Nucleus accumbens (tissue), 56 donors: ENCODE measurements at regions not wholly inside any gene's neighbourhood (a gene's known extent, or its start where the extent isn't known, plus 50 kb on each side); places are given as distances from the start of the nearest gene placed in this dataset.

Experiments
- DNase-seq, 56 donors: peaks; one replicate each; lab custom pipeline; 2025; lab: John Stamatoyannopoulos, UW

- no peak for DNase-seq
Measured at GRCh38 chr2:58640042-58640441, 398.9 kb upstream of the FANCL start.

DNA sequence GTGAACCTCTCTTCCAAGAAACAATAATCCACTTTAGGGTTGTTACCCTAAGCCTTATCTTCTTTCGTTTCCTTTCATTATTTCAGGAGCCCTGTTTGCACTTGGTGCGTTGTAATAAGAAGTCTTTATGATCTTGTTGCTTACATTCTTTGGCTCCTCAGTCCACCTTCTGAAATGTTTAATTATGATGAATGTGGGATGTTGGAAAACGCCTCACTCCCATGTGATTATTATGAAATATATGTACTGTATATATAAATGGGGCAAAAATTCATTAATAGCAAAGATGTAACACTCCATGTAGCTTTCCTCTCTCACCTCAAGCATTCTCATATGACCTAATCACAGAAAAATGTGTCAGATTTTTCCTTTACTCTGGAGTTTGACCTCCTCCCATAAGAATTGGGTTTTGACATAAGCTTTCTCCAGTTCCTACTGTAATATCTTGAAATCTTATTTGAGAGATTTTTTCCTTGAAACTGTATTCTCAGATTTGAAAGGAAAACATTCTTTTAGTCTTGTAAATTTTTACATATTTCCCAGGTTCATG is 397.2 kb upstream of the FANCL start:
- no peak for DNase-seq

- no peak for DNase-seq
Measured at GRCh38 chr2:58636872-58637271, 395.7 kb upstream of the FANCL start.

GRCh38 chr2:58635801-58636375 is 394.8 kb upstream of the FANCL start:
- DNase-seq: no peak

- no peak for DNase-seq
Measured at GRCh38 chr2:58634653-58635370, 393.7 kb upstream of the FANCL start.

- DNase-seq: no peak
Measured at GRCh38 chr2:58633613-58634365, 392.7 kb upstream of the FANCL start.

DNA sequence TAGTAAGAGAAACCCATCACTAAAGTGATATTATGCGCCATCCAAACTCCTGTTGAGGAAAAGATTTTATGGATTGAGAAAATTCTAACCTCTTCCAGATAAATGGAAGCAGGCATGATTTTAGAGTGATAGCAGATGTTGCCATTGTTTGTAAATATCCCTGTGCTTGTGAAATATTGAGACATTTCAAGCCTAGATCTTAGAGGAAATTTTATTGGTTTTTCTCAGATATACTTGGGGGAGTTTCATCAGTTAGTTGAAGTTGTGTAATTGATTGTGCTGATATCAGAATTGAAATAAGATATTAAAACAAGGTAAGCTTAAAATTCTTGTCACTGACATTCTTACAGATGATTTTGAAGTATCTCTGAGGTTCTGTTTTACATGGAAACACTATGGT is 390.9 kb upstream of the FANCL start:
- no peak for DNase-seq

DNA sequence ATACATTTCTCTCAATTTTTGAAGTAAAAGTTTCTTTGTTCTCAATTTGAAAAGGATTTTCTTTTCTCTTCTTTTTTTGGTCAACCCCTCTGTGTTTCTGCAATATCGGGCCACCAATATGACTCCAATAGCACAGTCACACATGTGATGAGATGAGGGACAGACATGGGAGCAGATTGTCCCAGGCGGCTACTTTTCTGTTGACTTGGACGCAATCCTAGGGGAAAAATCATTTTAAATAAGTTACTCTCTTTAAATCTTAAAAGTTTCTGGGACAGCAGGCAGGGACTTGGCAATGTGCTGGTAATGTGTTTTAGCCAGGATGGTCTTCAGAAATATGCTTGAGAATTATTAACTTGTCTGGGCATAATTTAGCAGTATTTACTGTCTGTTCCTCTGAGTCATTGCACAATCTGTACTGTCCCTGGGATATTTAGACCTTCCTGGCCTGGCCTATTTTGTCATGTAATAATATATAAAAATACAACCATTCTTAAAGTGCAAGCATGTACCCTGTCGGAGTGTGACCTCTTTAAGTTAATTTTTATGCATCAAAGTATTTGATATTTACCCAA is 388.5 kb upstream of the FANCL start:
- no peak for DNase-seq

DNA sequence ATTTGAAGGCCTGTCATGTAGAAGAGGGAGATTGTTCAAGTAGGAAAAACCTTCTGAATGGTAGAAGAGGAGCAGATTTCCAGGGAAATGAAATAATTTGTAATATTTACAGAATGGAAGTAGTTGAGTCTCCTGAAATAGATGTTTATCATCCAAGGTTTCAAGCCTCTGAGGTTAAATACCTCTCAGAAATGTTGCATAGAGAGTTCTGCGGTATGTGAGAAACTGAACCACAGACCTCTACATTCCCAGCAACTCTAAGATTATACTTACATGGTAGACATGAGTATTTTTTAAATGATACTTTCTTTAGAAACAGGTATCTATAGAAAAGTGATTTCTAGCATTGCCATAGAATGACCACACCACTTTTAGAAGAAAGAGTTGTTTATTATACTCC is 379.8 kb upstream of the FANCL start:
- DNase-seq: no peak

GRCh38 chr2:58620093-58620492 is 379.0 kb upstream of the FANCL start:
- no peak for DNase-seq

DNA sequence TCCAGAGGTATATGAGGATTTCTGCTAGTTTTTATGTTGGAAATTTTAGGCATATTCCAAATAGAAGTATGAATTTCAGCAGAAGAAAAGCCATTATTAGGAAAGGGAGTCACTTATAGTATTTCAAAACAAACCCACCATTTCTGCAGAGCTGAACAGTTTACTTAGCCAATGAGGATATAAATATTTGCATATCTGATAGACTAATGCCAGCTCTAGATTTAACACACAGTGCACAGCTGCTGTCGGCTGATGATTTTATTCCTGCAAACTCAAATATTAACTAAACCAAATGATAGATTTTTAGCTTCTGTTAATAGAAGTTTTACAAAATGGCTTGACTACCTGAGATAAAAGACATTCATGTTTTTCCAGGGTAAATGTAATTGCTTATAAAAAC is 375.8 kb upstream of the FANCL start:
- no peak for DNase-seq

DNA sequence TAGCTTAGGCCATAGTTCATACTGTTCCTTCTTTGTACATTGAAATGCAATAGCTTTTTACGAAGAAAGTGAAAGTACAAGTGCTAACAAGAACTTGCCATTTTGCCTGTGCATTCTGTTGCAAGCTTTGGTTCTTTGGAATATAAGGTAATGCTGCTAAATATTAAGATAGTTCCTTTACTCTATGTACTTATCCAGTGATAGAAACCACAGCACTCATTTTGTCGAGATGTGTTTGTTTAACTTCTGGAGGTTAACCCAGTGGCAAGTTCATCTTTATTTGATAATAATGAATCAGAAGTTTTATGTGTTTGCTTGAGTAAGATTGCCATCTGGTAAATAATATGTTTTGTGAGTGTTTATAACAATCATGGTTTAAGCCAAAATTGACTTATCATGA is 373.1 kb upstream of the FANCL start:
- DNase-seq: no peak

DNA sequence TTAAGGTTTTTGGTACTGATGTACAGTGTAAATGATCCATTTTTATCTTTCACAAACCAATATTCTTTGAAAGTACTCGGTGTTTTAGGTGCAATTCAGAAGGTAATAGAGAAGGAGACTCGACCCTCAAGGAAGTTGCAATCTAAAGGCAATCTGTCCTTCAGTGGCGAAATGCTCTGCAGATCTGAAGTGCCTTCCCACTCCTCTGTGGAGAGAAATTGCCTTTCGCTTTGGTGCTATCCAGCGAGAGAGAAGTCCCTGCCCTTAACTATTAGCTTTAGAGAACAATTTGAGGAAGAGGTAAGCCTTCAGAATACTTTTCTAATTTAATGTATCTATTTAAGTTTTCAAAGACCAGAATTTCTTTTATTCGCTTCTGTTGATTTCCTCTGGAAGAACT is 371.8 kb upstream of the FANCL start:
- no peak for DNase-seq

GRCh38 chr2:58609326-58609725 is 368.2 kb upstream of the FANCL start:
- DNase-seq: no peak

GRCh38 chr2:58608146-58608545 is 367.0 kb upstream of the FANCL start:
- DNase-seq: no peak

GRCh38 chr2:58607448-58607847 is 366.3 kb upstream of the FANCL start:
- no peak for DNase-seq

GRCh38 chr2:58606799-58607198 is 365.7 kb upstream of the FANCL start:
- no peak for DNase-seq

DNA sequence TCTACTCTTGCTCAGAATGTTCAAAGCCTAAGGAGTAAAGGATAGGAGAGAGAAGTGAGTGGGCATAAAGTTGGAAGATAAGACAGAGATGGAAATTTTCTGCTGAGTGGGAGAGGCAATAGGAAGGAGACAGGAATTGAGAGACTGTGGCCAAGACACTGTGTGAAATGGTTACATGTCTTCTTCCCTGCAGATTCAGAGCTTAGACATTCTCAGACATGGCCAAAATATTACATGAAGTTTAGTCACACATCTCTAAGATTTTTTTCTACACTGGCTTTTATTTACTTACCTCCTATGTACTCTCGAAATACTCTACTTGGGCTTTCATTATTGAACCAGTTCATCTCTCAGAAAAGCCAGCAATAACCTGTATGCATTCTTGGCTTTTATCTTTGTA is 363.0 kb upstream of the FANCL start:
- DNase-seq: no peak

GRCh38 chr2:58601017-58601416 is 359.9 kb upstream of the FANCL start:
- DNase-seq: no peak

DNA sequence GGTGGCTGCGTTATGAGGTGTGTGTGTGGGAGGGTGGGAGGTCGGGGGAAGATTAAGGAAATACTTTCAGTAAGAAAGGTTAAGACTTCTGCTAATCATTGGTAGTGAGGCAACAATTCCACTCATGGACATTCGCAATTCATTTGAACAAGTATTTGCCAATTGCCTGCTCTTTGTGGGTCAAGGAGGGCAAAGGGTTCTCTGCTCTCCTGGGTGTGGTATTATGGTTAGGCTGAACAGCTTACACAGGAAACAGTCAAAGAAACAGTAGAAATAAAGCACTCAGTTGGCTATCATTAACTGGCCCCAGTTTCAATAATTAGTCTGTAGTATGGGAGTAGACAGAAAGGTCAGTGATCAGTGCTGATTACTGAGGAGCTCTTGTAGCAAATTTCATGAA is 357.0 kb upstream of the FANCL start:
- DNase-seq: no peak

DNA sequence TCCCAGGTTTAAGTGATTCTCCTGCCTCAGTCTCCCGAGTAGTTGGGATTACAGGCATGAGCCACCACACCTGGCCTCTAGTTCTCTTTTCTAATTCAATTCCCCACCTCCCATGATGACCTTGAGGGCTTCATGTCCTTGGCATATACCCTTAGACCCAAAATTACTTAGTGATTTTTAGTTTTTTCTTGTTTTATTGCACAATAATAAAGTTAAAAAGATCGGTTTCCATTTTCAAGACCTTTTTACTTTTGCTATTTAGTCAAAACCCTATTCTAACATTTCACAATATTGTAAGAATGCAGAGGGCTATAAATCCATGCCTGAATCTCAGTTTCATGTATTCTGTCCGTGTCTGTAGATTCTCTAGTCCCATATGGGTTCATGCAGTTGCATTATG is 354.6 kb upstream of the FANCL start:
- no peak for DNase-seq
